Testis (tissue), 2 donors: ENCODE measurements at regions not wholly inside any gene's neighbourhood (a gene's known extent, or its start where the extent isn't known, plus 50 kb on each side); places are given as distances from the start of the nearest gene placed in this dataset.

Source experiments
- DNase-seq: peaks from one replicate; pipeline ENCODE4 v3.0.0-alpha.2; 2019
- H3K27ac ChIP-seq, 2 donors: fragments of 200-600 bp; sonication (generic); one replicate each; pipeline ENCODE4 v1.5.1; 2019
- H3K27me3 ChIP-seq: fragments of 200-600 bp; sonication (generic); one replicate; pipeline ENCODE4 v1.5.1; 2019
- H3K36me3 ChIP-seq: fragments of 200-600 bp; sonication (generic); one replicate; pipeline ENCODE4 v1.5.1; 2017; ENCODE audit warnings: low read depth; ENCODE audit errors: missing control alignments
- H3K4me1 ChIP-seq: fragments of 200-600 bp; sonication (generic); one replicate; pipeline ENCODE4 v1.5.1; 2019
- H3K4me3 ChIP-seq, 2 donors: fragments of 200-600 bp; sonication (generic); one replicate each; pipeline ENCODE4 v1.5.1; 2017 to 2019
- H3K9me3 ChIP-seq: fragments of 200-600 bp; sonication (generic); one replicate; pipeline ENCODE4 v1.5.1; 2017
- POLR2A ChIP-seq: fragments of 450-650 bp; IDR thresholded peaks from one replicate; pipeline ENCODE4 v1.6.1; 2017; ENCODE audit warnings: antibody characterized with exemption, mild to moderate bottlenecking, moderate library complexity
- WGBS, 2 donors: methylation state at CpG; one replicate each; pipeline ENCODE4 v1.1.5; 2018; 5-methylcytosine and 5-hydroxymethylcytosine counted together
- intact Hi-C: fragments of 100-400 bp; cut with DNase I; formaldehyde crosslinking; loops from one replicate; pipeline ENCODE4 v1.15.1; 2023; ENCODE audit warnings: low total_unique reads
- TF ChIP-seq, protein P1 (sequence below), 3 experiments: fragments of 450-650 bp in 2 of 3; fragments of 200-600 bp in 1 of 3; sonication (generic) in 1 of 3; IDR thresholded peaks; one replicate each; pipeline ENCODE4 v1.5.1; 2016 to 2019; ENCODE audit warnings: antibody characterized with exemption in 3 of 3, mild to moderate bottlenecking in 2 of 3, moderate library complexity in 1 of 3

DNA sequence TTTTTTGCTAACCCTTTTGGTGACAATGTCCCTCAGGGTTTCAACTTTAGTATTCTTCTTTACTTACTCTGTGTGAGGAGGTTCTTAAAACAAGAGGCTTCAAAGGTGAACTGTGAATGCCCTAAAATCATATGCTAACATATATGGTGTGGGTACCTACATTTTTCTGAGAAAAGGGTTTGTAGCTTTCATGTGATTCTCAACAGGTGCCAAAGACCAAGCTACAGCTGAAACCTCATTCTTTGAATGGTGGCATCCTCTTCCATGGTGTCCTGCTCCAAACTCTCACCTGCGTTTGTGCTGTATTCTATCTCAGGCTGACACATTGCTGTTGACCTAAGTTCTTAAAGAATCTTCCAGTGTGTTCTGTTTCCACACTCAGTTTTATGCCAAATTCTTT, 177.3 kb downstream of the PRL start:
- H3K27me3 ChIP-seq = no peaks in the 10 kb centered on the region
- H3K4me1 ChIP-seq = no peaks in the 10 kb centered on the region
- no peak overlapping the region for H3K4me3 ChIP-seq
- intact Hi-C loops = no loop called here
- WGBS, 2 donors = 95 to 96% methylated on average over 1 of the region's 1 CpG
- TF ChIP-seq, protein P1, sequence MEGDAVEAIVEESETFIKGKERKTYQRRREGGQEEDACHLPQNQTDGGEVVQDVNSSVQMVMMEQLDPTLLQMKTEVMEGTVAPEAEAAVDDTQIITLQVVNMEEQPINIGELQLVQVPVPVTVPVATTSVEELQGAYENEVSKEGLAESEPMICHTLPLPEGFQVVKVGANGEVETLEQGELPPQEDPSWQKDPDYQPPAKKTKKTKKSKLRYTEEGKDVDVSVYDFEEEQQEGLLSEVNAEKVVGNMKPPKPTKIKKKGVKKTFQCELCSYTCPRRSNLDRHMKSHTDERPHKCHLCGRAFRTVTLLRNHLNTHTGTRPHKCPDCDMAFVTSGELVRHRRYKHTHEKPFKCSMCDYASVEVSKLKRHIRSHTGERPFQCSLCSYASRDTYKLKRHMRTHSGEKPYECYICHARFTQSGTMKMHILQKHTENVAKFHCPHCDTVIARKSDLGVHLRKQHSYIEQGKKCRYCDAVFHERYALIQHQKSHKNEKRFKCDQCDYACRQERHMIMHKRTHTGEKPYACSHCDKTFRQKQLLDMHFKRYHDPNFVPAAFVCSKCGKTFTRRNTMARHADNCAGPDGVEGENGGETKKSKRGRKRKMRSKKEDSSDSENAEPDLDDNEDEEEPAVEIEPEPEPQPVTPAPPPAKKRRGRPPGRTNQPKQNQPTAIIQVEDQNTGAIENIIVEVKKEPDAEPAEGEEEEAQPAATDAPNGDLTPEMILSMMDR (IDR thresholded peaks at IDR 0.05) = no peak
- no peak for TF ChIP-seq POLR2A
- no peak overlapping the region for H3K27ac ChIP-seq
- no peak for DNase-seq
- H3K36me3 ChIP-seq = no peaks in the 10 kb centered on the region
- no peaks in the 10 kb centered on the region for H3K9me3 ChIP-seq

DNA sequence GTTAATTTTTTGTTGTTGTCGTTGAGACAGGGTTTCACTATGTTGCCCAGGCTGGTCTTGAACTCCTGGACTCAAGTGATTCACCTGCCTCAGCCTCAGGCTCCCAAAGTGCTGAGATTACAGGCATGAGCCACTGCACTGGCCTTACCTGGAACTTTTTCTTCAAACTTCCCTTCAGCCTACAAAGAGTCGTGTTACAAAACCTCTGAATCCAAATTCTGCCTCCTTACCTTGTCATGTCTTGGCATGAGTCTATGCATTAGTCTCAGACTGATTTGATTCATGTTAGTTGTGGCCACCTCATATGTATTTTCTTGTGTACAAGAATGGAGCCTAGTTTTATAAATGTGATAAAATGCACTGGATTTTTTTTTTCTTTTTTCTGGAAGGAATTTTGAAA, 172.1 kb downstream of the PRL start:
- no peaks in the 10 kb centered on the region for H3K36me3 ChIP-seq
- TF ChIP-seq POLR2A = no peak
- TF ChIP-seq, protein P1 (IDR thresholded peaks at IDR 0.05) = no peak
- H3K4me3 ChIP-seq = no peak overlapping the region
- no peaks in the 10 kb centered on the region for H3K9me3 ChIP-seq
- H3K27me3 ChIP-seq = no peaks in the 10 kb centered on the region
- H3K27ac ChIP-seq = no peak overlapping the region
- H3K4me1 ChIP-seq = no peaks in the 10 kb centered on the region
- intact Hi-C loops = no loop called here
- 87 to 90% methylated on average over 2 of the region's 2 CpGs for WGBS, 2 donors
- DNase-seq = no peak

DNA sequence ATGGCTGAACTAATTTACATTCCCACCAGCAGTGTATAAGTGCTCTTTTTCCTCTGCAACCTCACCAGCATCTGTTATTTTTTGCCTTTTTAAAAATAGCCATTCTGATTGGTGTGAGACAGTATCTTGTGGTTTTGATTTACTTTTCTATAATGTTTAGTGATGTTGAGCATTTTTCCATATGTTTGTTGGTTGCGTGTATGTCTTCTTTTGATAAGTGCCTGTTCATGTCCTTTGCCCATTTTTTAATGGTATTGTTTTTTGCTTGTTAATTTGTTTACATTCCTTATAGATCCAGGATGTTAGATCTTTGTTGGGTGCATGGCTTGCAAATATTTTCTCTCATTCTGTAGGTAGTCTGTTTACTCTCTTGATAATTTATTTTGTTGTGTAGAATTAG, 169.9 kb downstream of the PRL start:
- 100% methylated on average over 1 of the region's 1 CpG for WGBS, 2 donors
- no peak for DNase-seq
- Histone ChIP-seq H3K4me1 (no peaks in the 10 kb centered on the region), H3K4me3 (no peak overlapping the region), H3K36me3 (no peaks in the 10 kb centered on the region), H3K9me3 (no peaks in the 10 kb centered on the region), H3K27ac (no peak overlapping the region), H3K27me3 (no peaks in the 10 kb centered on the region)
- TF ChIP-seq, protein P1 (IDR thresholded peaks at IDR 0.05) = no peak
- TF ChIP-seq POLR2A = no peak
- intact Hi-C loops = no loop called here

DNA sequence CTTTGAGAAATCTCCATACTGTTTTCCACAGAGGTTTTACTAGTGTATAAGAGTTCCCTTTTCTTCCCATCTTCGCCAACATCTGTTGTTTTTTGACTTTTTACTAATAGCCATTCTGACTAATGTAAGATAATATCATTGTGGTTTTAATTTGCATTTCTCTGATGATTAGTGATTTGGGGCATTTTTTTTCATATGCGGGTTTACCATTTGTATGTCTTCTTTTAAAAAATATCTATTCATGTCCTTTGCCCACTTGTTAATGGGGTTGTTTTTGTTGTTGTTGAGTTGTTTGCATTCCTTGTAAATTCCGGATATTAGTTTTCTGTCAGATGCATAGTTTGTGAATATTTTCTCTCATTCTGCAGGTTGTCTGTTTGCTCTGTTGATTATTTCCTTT, 167.1 kb downstream of the PRL start:
- H3K9me3 ChIP-seq = no peaks in the 10 kb centered on the region
- no peak overlapping the region for H3K27ac ChIP-seq
- no peaks in the 10 kb centered on the region for H3K4me1 ChIP-seq
- H3K4me3 ChIP-seq = no peak overlapping the region
- intact Hi-C loops = no loop called here
- TF ChIP-seq, protein P1 (IDR thresholded peaks at IDR 0.05) = no peak
- no peak for TF ChIP-seq POLR2A
- H3K36me3 ChIP-seq = no peaks in the 10 kb centered on the region
- H3K27me3 ChIP-seq = no peaks in the 10 kb centered on the region
- DNase-seq = no peak
- WGBS, 2 donors = 96% methylated on average over 3 of the region's 3 CpGs

DNA sequence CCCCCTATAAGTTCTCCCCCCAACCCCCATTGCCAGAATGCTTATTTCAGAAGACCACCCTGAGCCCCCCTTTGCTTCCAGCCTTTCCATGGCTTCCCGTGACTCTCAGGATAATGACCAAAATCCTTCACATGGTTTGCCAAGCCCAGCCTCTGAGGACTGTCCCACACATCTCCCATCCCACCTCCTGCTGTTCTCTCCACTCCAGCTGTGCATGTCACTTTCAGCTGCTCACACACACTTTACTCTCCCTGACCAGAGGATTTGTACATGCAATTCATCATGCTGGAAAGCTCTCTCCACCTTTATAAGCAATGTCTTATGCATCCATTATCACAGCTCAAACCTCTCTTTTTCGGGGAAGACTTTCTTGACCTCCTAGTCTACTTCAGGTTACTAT, 164.2 kb downstream of the PRL start:
- H3K27me3 ChIP-seq = no peaks in the 10 kb centered on the region
- intact Hi-C loops = no loop called here
- H3K36me3 ChIP-seq = no peaks in the 10 kb centered on the region
- H3K9me3 ChIP-seq = no peaks in the 10 kb centered on the region
- TF ChIP-seq, protein P1 (IDR thresholded peaks at IDR 0.05) = no peak
- TF ChIP-seq POLR2A = no peak
- H3K4me3 ChIP-seq = no peak overlapping the region
- whole genome bisulfite sequencing, 2 donors = 90 to 93% methylated on average over 2 of the region's 2 CpGs
- H3K4me1 ChIP-seq = no peaks in the 10 kb centered on the region
- no peak overlapping the region for H3K27ac ChIP-seq
- DNase-seq = no peak
